Endothelial cell of umbilical vein (primary cell): ENCODE measurements at regions not wholly inside any gene's neighbourhood (a gene's known extent, or its start where the extent isn't known, plus 50 kb on each side); places are given as distances from the start of the nearest gene placed in this dataset.

Experiments
- BruUV-seq: library from RNA; stranded (reverse); fragments of 400-500 nt; replicated peaks from 2 replicates; lab custom pipeline; 2021; lab: Mats Ljungman, UMichigan
- CTCF ChIA-PET: fragments of 300-600, 350-600 bp; sonication (Branson Sonifier 250); formaldehyde crosslinking; loops from one replicate; lab custom pipeline; 2021; ENCODE audit warnings: antibody characterized with exemption, inconsistent platforms; lab: Charles Lee
- POLR2A ChIA-PET: fragments of 300-600, 350-600 bp; sonication (Branson Sonifier 250); formaldehyde crosslinking; loops from one replicate; lab custom pipeline; 2021; ENCODE audit warnings: antibody characterized with exemption, inconsistent platforms; lab: Charles Lee
- DNase-seq: peaks from one replicate; pipeline ENCODE4 v3.0.0-alpha.2; 2011; ENCODE audit warnings: low read depth, low spot score
- FAIRE-seq: peaks from 2 replicates; lab custom pipeline; 2011; peaks lifted over from hg19 to GRCh38; lab: Jason Lieb, UNC
- H2AFZ ChIP-seq: 2 replicates; pipeline ENCODE4 v1.6.0; 2012; ENCODE audit warnings: low read depth, low read length, control low read depth, inconsistent platforms
- H3K27ac ChIP-seq: 2 replicates; pipeline ENCODE4 v1.5.1; 2011; ENCODE audit warnings: low read depth, mild to moderate bottlenecking, control low read depth, low read length, moderate library complexity; ENCODE audit not compliant: insufficient read depth
- H3K27me3 ChIP-seq, 2 experiments: 2 replicates each; pipeline versions ENCODE4 v1.6.0 to v1.6.1; 2011; ENCODE audit warnings: low read length in 2 of 2, mixed read lengths in 1 of 2; ENCODE audit not compliant: control insufficient read depth in 2 of 2, insufficient read depth in 2 of 2
- H3K36me3 ChIP-seq, 2 experiments: 2 replicates in 1 of 2; 3 replicates in 1 of 2; pipeline ENCODE4 v1.5.1; 2011; ENCODE audit warnings: low read length in 2 of 2, mild to moderate bottlenecking in 1 of 2, moderate library complexity in 1 of 2; ENCODE audit not compliant: control insufficient read depth in 2 of 2, insufficient read depth in 2 of 2; ENCODE audit errors: extremely low read depth in 1 of 2
- H3K4me1 ChIP-seq: 3 replicates; pipeline ENCODE4 v1.5.1; 2011; ENCODE audit warnings: mild to moderate bottlenecking, low read length; ENCODE audit not compliant: control insufficient read depth, insufficient read depth; ENCODE audit errors: extremely low read depth
- H3K4me2 ChIP-seq: 2 replicates; pipeline ENCODE4 v1.6.1; 2011; ENCODE audit warnings: low read length, control low read depth, mixed read lengths; ENCODE audit not compliant: insufficient read depth
- H3K4me3 ChIP-seq, 3 experiments: fragments of 200-600 bp in 1 of 3; sonication (generic), shearing (Covaris generic) in 1 of 3; replicated peaks in 1 of 3; 2 replicates each; pipeline ENCODE4 v1.5.1; 2011 to 2016; ENCODE audit warnings: control low read depth in 3 of 3, low read length in 3 of 3, mild to moderate bottlenecking in 2 of 3, inconsistent platforms in 1 of 3, low read depth in 1 of 3, moderate library complexity in 1 of 3; ENCODE audit not compliant: insufficient read depth in 1 of 3
- H3K79me2 ChIP-seq: 2 replicates; pipeline ENCODE4 v1.6.0; 2012; ENCODE audit warnings: low read length, inconsistent platforms; ENCODE audit not compliant: control insufficient read depth, insufficient read depth
- H3K9ac ChIP-seq: replicated peaks from 2 replicates; pipeline ENCODE3; 2011; ENCODE audit warnings: low read length, control low read depth; ENCODE audit not compliant: insufficient read depth; ENCODE audit errors: extremely low read depth
- H3K9me1 ChIP-seq: replicated peaks from 3 replicates; pipeline ENCODE4 v1.6.0; 2011; ENCODE audit warnings: mild to moderate bottlenecking, low read length; ENCODE audit not compliant: control insufficient read depth, insufficient read depth; ENCODE audit errors: extremely low read depth
- H3K9me3 ChIP-seq: replicated peaks from 2 replicates; pipeline ENCODE4 v1.5.1; 2012; ENCODE audit warnings: low read length, inconsistent platforms; ENCODE audit not compliant: control insufficient read depth, insufficient read depth
- H4K20me1 ChIP-seq: replicated peaks from 2 replicates; pipeline ENCODE3; 2011; ENCODE audit warnings: mild to moderate bottlenecking, low read length; ENCODE audit not compliant: control insufficient read depth, insufficient read depth; ENCODE audit errors: extremely low read depth
- EZH2 ChIP-seq: IDR thresholded peaks from 2 replicates; pipeline ENCODE4 v1.6.1; 2012; ENCODE audit warnings: borderline replicate concordance, low read depth, mild to moderate bottlenecking, moderate library complexity, low read length, inconsistent platforms; ENCODE audit not compliant: severe bottlenecking
- FOS ChIP-seq: IDR thresholded peaks from 2 replicates; pipeline ENCODE4 v1.6.1; 2011; ENCODE audit warnings: mild to moderate bottlenecking, low read length, moderate library complexity, borderline replicate concordance; ENCODE audit not compliant: insufficient read depth
- JUN ChIP-seq: IDR thresholded peaks from 2 replicates; pipeline ENCODE4 v1.6.1; 2011; ENCODE audit warnings: borderline replicate concordance, low read depth; ENCODE audit not compliant: insufficient read length, insufficient read depth
- POLR2A ChIP-seq: IDR thresholded peaks from 2 replicates; pipeline ENCODE4 v1.6.1; 2012; ENCODE audit warnings: low read depth, mild to moderate bottlenecking, control low read depth, low read length
- dilution Hi-C: fragments of 300-500 bp; cut with MboI; formaldehyde crosslinking; loops from one replicate; pipeline ENCODE4 v1.15.0; 2019; ENCODE audit warnings: low sequenced_read_pairs; ENCODE audit not compliant: extremely low pct_ligation_motif_present
- intact Hi-C: fragments of 100-400 bp; cut with micrococcal nuclease; formaldehyde crosslinking; loops from one replicate; pipeline ENCODE4 v1.10.0; 2022
- TF ChIP-seq, protein P1 (sequence below), 2 donors: IDR thresholded peaks; 1 replicate in 1 of 2; 2 replicates in 1 of 2; pipeline ENCODE4 v1.5.1; 2011; ENCODE audit warnings: low read length in 2 of 2, mild to moderate bottlenecking in 2 of 2, moderate library complexity in 2 of 2, control low read depth in 1 of 2, inconsistent platforms in 1 of 2, low read depth in 1 of 2; ENCODE audit not compliant: insufficient read depth in 1 of 2; ENCODE audit errors: extremely low read depth in 1 of 2

DNA sequence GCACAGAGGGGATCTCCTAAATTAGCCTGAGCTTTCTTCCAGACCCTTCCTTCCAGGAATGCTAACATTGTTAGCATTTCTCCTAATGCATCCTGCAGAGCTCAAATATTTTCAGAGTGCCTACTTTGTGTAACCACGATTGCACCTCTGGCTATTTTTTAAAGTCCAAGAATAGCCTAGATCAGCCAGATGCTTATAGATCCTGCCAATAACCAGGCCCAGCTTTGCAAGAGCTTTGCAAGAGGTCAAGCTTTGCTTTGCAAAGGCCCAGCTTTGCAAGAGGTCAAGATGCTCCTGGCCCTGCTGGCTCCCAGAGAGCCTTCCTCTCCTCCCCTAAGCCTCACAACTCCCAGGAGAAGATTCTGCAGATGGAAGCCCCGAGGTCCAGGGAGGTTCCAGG lies 491.9 kb downstream of the MN1 start:
- no peaks in the 10 kb centered on the region for H3K9me3 ChIP-seq
- no peaks in the 10 kb centered on the region for H3K36me3 ChIP-seq
- no peak overlapping the region for H3K4me3 ChIP-seq
- H3K4me2 ChIP-seq, result no peak overlapping the region
- intact Hi-C loops (no loop called here), dilution Hi-C loops (no loop called here)
- FAIRE-seq (no peak), DNase-seq (no peak)
- no peaks in the 10 kb centered on the region for H4K20me1 ChIP-seq
- no peak overlapping the region for H2AFZ ChIP-seq
- TF ChIP-seq FOS, result no peak
- TF ChIP-seq EZH2, result no peak
- no peak for TF ChIP-seq POLR2A
- POLR2A ChIA-PET, result no interaction called here
- H3K9ac ChIP-seq, result no peak overlapping the region
- no TSS peak for BruUV-seq
- H3K4me1 ChIP-seq, result peaks cover 6% of the 10 kb centered on the region
- CTCF ChIA-PET, result interaction anchor here (1.0 kb wide), 1 partner anchor 10 kb away, joined by 3 read pairs; no protein-coding TSS in a partner anchor
- H3K9me1 ChIP-seq, result no peaks in the 10 kb centered on the region
- H3K27me3 ChIP-seq, result no peaks in the 10 kb centered on the region
- no peak overlapping the region for H3K27ac ChIP-seq
- H3K79me2 ChIP-seq, result no peaks in the 10 kb centered on the region

- DNase-seq (no peak), FAIRE-seq (no peak)
- no peaks in the 10 kb centered on the region for H3K9me1 ChIP-seq
- TF ChIP-seq, protein P1, sequence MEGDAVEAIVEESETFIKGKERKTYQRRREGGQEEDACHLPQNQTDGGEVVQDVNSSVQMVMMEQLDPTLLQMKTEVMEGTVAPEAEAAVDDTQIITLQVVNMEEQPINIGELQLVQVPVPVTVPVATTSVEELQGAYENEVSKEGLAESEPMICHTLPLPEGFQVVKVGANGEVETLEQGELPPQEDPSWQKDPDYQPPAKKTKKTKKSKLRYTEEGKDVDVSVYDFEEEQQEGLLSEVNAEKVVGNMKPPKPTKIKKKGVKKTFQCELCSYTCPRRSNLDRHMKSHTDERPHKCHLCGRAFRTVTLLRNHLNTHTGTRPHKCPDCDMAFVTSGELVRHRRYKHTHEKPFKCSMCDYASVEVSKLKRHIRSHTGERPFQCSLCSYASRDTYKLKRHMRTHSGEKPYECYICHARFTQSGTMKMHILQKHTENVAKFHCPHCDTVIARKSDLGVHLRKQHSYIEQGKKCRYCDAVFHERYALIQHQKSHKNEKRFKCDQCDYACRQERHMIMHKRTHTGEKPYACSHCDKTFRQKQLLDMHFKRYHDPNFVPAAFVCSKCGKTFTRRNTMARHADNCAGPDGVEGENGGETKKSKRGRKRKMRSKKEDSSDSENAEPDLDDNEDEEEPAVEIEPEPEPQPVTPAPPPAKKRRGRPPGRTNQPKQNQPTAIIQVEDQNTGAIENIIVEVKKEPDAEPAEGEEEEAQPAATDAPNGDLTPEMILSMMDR (IDR thresholded peaks at IDR 0.05; ENCODE audit: extremely low read depth in 1 of 2, insufficient read depth in 1 of 2, low read depth in 1 of 2, low read length in 2 of 2), result no peak
- TF ChIP-seq JUN (no peak), POLR2A (no peak), FOS (no peak)
- H3K9ac ChIP-seq, result no peak overlapping the region
- no peaks in the 10 kb centered on the region for H3K79me2 ChIP-seq
- H3K4me2 ChIP-seq, result no peak overlapping the region
- dilution Hi-C loops, result no loop called here
- no peaks in the 10 kb centered on the region for H3K36me3 ChIP-seq
- ChIA-PET CTCF (no interaction called here), POLR2A (no interaction called here)
- no peaks in the 10 kb centered on the region for H3K9me3 ChIP-seq
- no peak overlapping the region for H2AFZ ChIP-seq
- no peak overlapping the region for H3K4me3 ChIP-seq
- no peaks in the 10 kb centered on the region for H3K27me3 ChIP-seq
- H3K4me1 ChIP-seq, result peaks cover 6% of the 10 kb centered on the region
- no peaks in the 10 kb centered on the region for H4K20me1 ChIP-seq
- H3K27ac ChIP-seq, result no peak overlapping the region
- intact Hi-C loops, result no loop called here
- BruUV-seq, result no TSS peak
These were observed 490.4 kb downstream of the MN1 start for GRCh38 chr22:27310966-27311697.
